HCT116 (cell line): ENCODE measurements at regions not wholly inside any gene's neighbourhood (a gene's known extent, or its start where the extent isn't known, plus 50 kb on each side); places are given as distances from the start of the nearest gene placed in this dataset.

Experiments used
- ATAC-seq: fragments of 200-7000 bp; cut with Tn5 transposase; 2 replicates; pipeline ENCODE4 v1.9.1; 2020; ENCODE audit warnings: mild to moderate bottlenecking, moderate library complexity
- BruUV-seq: library from RNA; stranded (reverse); fragments of 400-500 nt; replicated peaks from 2 replicates; lab custom pipeline; 2021; lab: Mats Ljungman, UMichigan
- CTCF ChIA-PET: fragments of 300-600 bp; sonication (Branson Sonifier 250); formaldehyde crosslinking; loops from one replicate; lab custom pipeline; 2021; ENCODE audit warnings: antibody characterized with exemption; lab: Charles Lee
- POLR2A ChIA-PET: fragments of 300-600, 350-600 bp; sonication (Branson Sonifier 250); formaldehyde crosslinking; loops from one replicate; lab custom pipeline; 2021; ENCODE audit warnings: antibody characterized with exemption; lab: Charles Lee
- RAD21 ChIA-PET, 2 experiments: fragments of 300-600 bp; sonication (Branson Sonifier 250); formaldehyde crosslinking; loops; one replicate each; lab custom pipeline; 2023; ENCODE audit warnings: low total read pairs in 2 of 2; ENCODE audit not compliant: uncharacterized antibody in 2 of 2, unreplicated experiment in 2 of 2, low non-redundant PET in 1 of 2; lab: Charles Lee
- DNase-seq: peaks from one replicate; pipeline ENCODE4 v3.0.0-alpha.2; 2010; ENCODE audit warnings: low read depth, low spot score
- H2AFZ ChIP-seq: fragments of 200-600 bp; shearing (Covaris generic), sonication (generic); 2 replicates; pipeline ENCODE4 v1.6.1; 2017; ENCODE audit warnings: low read depth, mixed run types, mixed read lengths, antibody characterized with exemption, low read length; ENCODE audit not compliant: poor library complexity, severe bottlenecking
- H3K27ac ChIP-seq: 2 replicates; pipeline ENCODE4 v1.5.1; 2012; ENCODE audit warnings: low read depth, low read length
- H3K27me3 ChIP-seq: fragments of 200-600 bp; sonication (generic); 2 replicates; pipeline ENCODE4 v1.6.1; 2016; ENCODE audit warnings: mixed run types, low read length, mixed read lengths; ENCODE audit not compliant: insufficient read depth
- H3K36me3 ChIP-seq, 2 experiments: fragments of 200-500 bp in 1 of 2; fragments of 200-600 bp in 1 of 2; sonication (Bioruptor generic) in 1 of 2; sonication (generic) in 1 of 2; 2 replicates each; pipeline versions ENCODE4 v1.5.1 to v1.6.1; 2014 to 2016; ENCODE audit warnings: low read length in 2 of 2, inconsistent platforms in 1 of 2, mixed read lengths in 1 of 2, mixed run types in 1 of 2; ENCODE audit not compliant: insufficient read depth in 2 of 2, control insufficient read depth in 1 of 2
- H3K4me1 ChIP-seq, 2 experiments: fragments of 200-600 bp in 1 of 2; sonication (generic) in 1 of 2; 2 replicates each; pipeline versions ENCODE4 v1.5.1 to v1.6.1; 2012 to 2017; ENCODE audit warnings: low read length in 2 of 2, inconsistent platforms in 1 of 2, mild to moderate bottlenecking in 1 of 2, mixed read lengths in 1 of 2, mixed run types in 1 of 2, moderate library complexity in 1 of 2; ENCODE audit not compliant: insufficient read depth in 2 of 2, control insufficient read depth in 1 of 2
- H3K4me2 ChIP-seq: fragments of 200-600 bp; sonication (generic); 2 replicates; pipeline ENCODE4 v1.6.1; 2017; ENCODE audit warnings: mixed run types, low read length, mixed read lengths
- H3K4me3 ChIP-seq, 2 experiments: fragments of 200-600 bp in 1 of 2; sonication (generic) in 1 of 2; replicated peaks in 1 of 2; 2 replicates each; pipeline ENCODE4 v1.5.1; 2011 to 2016; ENCODE audit warnings: low read length in 2 of 2, control low read depth in 1 of 2, low read depth in 1 of 2, mild to moderate bottlenecking in 1 of 2, mixed read lengths in 1 of 2, mixed run types in 1 of 2
- H3K79me2 ChIP-seq: fragments of 200-600 bp; sonication (generic); 2 replicates; pipeline ENCODE4 v1.6.1; 2017; ENCODE audit warnings: mild to moderate bottlenecking, mixed run types, low read length, moderate library complexity, mixed read lengths; ENCODE audit not compliant: insufficient read depth
- H3K9ac ChIP-seq: fragments of 200-600 bp; sonication (generic); 2 replicates; pipeline ENCODE4 v1.6.1; 2016; ENCODE audit warnings: low read length, mixed read lengths
- H3K9me2 ChIP-seq: fragments of 200-600 bp; sonication (generic), shearing (Covaris generic); 2 replicates; pipeline ENCODE4 v1.6.1; 2017; ENCODE audit warnings: mixed run types, mild to moderate bottlenecking, moderate library complexity; ENCODE audit not compliant: insufficient read depth
- H3K9me3 ChIP-seq, 2 experiments: fragments of 200-500 bp in 1 of 2; fragments of 200-600 bp in 1 of 2; sonication (Bioruptor generic) in 1 of 2; sonication (generic) in 1 of 2; 2 replicates each; pipeline ENCODE4 v1.6.1; 2014 to 2017; ENCODE audit warnings: low read length in 2 of 2, mixed read lengths in 2 of 2, inconsistent platforms in 1 of 2, low read depth in 1 of 2, mild to moderate bottlenecking in 1 of 2, mixed run types in 1 of 2, moderate library complexity in 1 of 2; ENCODE audit not compliant: control insufficient read depth in 1 of 2, insufficient read depth in 1 of 2
- H4K20me1 ChIP-seq: fragments of 200-600 bp; sonication (generic), shearing (Covaris generic); 2 replicates; pipeline ENCODE4 v1.6.1; 2017; ENCODE audit warnings: mixed run types, mild to moderate bottlenecking, moderate library complexity; ENCODE audit not compliant: insufficient read depth
- CBX3 ChIP-seq: IDR thresholded peaks from 2 replicates; pipeline ENCODE4 v1.6.1; 2012; ENCODE audit warnings: low read depth
- CEBPB ChIP-seq: IDR thresholded peaks from 2 replicates; pipeline ENCODE4 v1.6.1; 2012; ENCODE audit warnings: low read depth
- EGR1 ChIP-seq: IDR thresholded peaks from 2 replicates; pipeline ENCODE4 v1.6.1; 2012; ENCODE audit warnings: low read depth
- ELF1 ChIP-seq: IDR thresholded peaks from 2 replicates; pipeline ENCODE4 v1.6.1; 2012; ENCODE audit warnings: low read depth, borderline replicate concordance
- EZH2 ChIP-seq: fragments of 200-600 bp; sonication (generic); IDR thresholded peaks from 2 replicates; pipeline ENCODE4 v1.6.1; 2017; ENCODE audit warnings: antibody characterized with exemption, mixed run types
- FOSL1 ChIP-seq: IDR thresholded peaks from 2 replicates; pipeline ENCODE4 v1.6.1; 2012; ENCODE audit warnings: low read depth
- POLR2A ChIP-seq: IDR thresholded peaks from 2 replicates; pipeline ENCODE4 v1.7.0; 2011; ENCODE audit warnings: borderline replicate concordance; ENCODE audit not compliant: insufficient read depth, insufficient read length; ENCODE audit errors: extremely low read depth
- POLR2AphosphoS5 ChIP-seq: IDR thresholded peaks from 2 replicates; pipeline ENCODE4 v1.6.1; 2011; ENCODE audit warnings: mild to moderate bottlenecking, low read depth, low read length, moderate library complexity
- RAD21 ChIP-seq: IDR thresholded peaks from 2 replicates; pipeline ENCODE4 v1.6.1; 2012; ENCODE audit warnings: low read depth, mild to moderate bottlenecking
- SRF ChIP-seq: IDR thresholded peaks from 2 replicates; pipeline ENCODE4 v1.6.1; 2012; ENCODE audit warnings: low read depth
- TCF7L2 ChIP-seq: IDR thresholded peaks from 2 replicates; pipeline ENCODE4 v1.7.0; 2011; ENCODE audit warnings: borderline replicate concordance, inconsistent platforms; ENCODE audit not compliant: insufficient read depth, insufficient read length; ENCODE audit errors: extremely low read depth
- YY1 ChIP-seq: IDR thresholded peaks from 2 replicates; pipeline ENCODE4 v1.6.1; 2011; ENCODE audit warnings: low read length, low read depth, moderate library complexity, mild to moderate bottlenecking; ENCODE audit not compliant: insufficient replicate concordance; ENCODE audit errors: extremely low read depth
- ZNF274 ChIP-seq: fragments of 200-500 bp; sonication (Bioruptor generic); IDR thresholded peaks from 2 replicates; pipeline ENCODE4 v1.6.1; 2014; ENCODE audit warnings: mild to moderate bottlenecking, low read depth, low read length, inconsistent platforms
- intact Hi-C: fragments of 100-400 bp; cut with micrococcal nuclease; formaldehyde crosslinking; loops from 2 replicates; pipeline ENCODE4 v1.10.0; 2022
- TF ChIP-seq, protein P1 (sequence below): IDR thresholded peaks from 2 replicates; pipeline ENCODE4 v1.6.1; 2012; ENCODE audit warnings: low read depth
- TF ChIP-seq, protein P2 (sequence below): IDR thresholded peaks from 2 replicates; pipeline ENCODE4 v1.6.1; 2012
- TF ChIP-seq, protein P3 (sequence below): IDR thresholded peaks from 2 replicates; pipeline ENCODE4 v1.6.1; 2012
- TF ChIP-seq, protein P4 (sequence below), 3 experiments: fragments of 200-600 bp in 1 of 3; sonication (generic) in 1 of 3; IDR thresholded peaks in 2 of 3; conservative IDR thresholded peaks in 1 of 3; 2 replicates each; pipeline ENCODE4 v1.5.1; 2012 to 2017; ENCODE audit warnings: low read depth in 2 of 3, low read length in 2 of 3, antibody characterized with exemption in 1 of 3, borderline replicate concordance in 1 of 3, control low read depth in 1 of 3, mild to moderate bottlenecking in 1 of 3, mixed read lengths in 1 of 3, mixed run types in 1 of 3, moderate library complexity in 1 of 3; ENCODE audit not compliant: insufficient read depth in 1 of 3

DNA sequence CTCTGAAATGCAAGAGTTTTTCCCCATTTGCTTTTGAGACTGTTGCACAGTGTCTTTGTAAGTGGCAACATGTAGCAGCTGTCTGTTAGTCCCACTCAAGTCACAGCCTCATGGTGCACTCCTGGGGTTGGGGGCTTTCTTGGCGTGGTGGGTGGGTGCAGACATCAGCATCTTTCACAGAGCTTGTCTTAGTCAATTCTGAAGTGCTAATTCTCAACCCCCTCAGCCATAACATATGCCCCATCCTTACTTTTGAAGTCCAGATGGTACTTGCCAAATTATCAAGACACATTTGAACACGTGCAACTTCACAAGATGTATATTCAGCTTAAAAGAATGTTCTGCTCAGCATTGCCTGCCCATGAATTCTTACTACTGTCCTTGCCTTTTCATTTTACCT, 87.1 kb downstream of the VCAM1 start:
- no peaks in the 10 kb centered on the region for H4K20me1 ChIP-seq
- RAD21 ChIA-PET = no interaction called here
- intact Hi-C loops = no loop called here
- H3K4me3 ChIP-seq = no peak overlapping the region
- POLR2A ChIA-PET = no interaction called here
- CTCF ChIA-PET = no interaction called here
- no peak overlapping the region for H2AFZ ChIP-seq
- ATAC-seq (no peak), DNase-seq (no peak)
- TF ChIP-seq CEBPB = no peak
- TF ChIP-seq EZH2 = no peak
- TF ChIP-seq POLR2A = no peak
- no peak for TF ChIP-seq YY1
- TF ChIP-seq SRF = no peak
- H3K36me3 ChIP-seq = no peaks in the 10 kb centered on the region
- H3K4me2 ChIP-seq = no peak overlapping the region
- no peaks in the 10 kb centered on the region for H3K79me2 ChIP-seq
- H3K4me1 ChIP-seq = no peaks in the 10 kb centered on the region
- no peaks in the 10 kb centered on the region for H3K9me2 ChIP-seq
- H3K9ac ChIP-seq = no peak overlapping the region
- no TSS peak for BruUV-seq
- no peaks in the 10 kb centered on the region for H3K9me3 ChIP-seq
- H3K27me3 ChIP-seq = no peaks in the 10 kb centered on the region
- H3K27ac ChIP-seq = no peak overlapping the region

DNA sequence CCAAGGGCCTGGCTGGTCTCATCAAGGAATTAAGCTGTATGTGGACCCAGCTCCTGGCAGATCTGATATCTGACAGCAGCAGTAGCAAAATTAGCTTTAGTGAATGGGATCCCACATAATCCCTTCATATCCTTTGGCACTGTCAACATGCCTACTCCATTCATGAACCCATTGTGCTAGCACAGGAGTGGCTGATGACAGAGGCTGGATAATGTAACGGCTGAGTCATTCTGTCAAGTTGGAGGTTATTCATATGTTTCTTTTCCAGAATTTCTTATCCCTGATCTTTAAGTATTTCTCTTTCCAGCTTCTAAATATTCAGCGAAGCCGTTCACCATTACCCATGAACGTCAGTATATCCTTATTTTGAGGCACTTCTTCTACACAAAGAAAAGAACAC, 84.3 kb downstream of the EXTL2 start:
- ChIA-PET RAD21 (no interaction called here), POLR2A (no interaction called here), CTCF (no interaction called here)
- Histone ChIP-seq H3K4me3 (no peak overlapping the region), H3K4me2 (no peak overlapping the region), H3K27me3 (no peaks in the 10 kb centered on the region), H3K79me2 (no peaks in the 10 kb centered on the region), H3K9ac (no peak overlapping the region), H3K4me1 (no peaks in the 10 kb centered on the region), H2AFZ (no peak overlapping the region), H3K27ac (no peak overlapping the region), H4K20me1 (no peaks in the 10 kb centered on the region), H3K36me3 (no peaks in the 10 kb centered on the region), H3K9me3 (no peaks in the 10 kb centered on the region), H3K9me2 (no peaks in the 10 kb centered on the region)
- no TSS peak for BruUV-seq
- intact Hi-C loops = no loop called here
- no peak for DNase-seq
- no peak for ATAC-seq
- TF ChIP-seq ELF1 (no peak), FOSL1 (no peak), CEBPB (no peak), TCF7L2 (no peak), ZNF274 (no peak), CBX3 (no peak), POLR2AphosphoS5 (no peak), RAD21 (no peak), EGR1 (no peak), YY1 (no peak)
- TF ChIP-seq, protein P1, sequence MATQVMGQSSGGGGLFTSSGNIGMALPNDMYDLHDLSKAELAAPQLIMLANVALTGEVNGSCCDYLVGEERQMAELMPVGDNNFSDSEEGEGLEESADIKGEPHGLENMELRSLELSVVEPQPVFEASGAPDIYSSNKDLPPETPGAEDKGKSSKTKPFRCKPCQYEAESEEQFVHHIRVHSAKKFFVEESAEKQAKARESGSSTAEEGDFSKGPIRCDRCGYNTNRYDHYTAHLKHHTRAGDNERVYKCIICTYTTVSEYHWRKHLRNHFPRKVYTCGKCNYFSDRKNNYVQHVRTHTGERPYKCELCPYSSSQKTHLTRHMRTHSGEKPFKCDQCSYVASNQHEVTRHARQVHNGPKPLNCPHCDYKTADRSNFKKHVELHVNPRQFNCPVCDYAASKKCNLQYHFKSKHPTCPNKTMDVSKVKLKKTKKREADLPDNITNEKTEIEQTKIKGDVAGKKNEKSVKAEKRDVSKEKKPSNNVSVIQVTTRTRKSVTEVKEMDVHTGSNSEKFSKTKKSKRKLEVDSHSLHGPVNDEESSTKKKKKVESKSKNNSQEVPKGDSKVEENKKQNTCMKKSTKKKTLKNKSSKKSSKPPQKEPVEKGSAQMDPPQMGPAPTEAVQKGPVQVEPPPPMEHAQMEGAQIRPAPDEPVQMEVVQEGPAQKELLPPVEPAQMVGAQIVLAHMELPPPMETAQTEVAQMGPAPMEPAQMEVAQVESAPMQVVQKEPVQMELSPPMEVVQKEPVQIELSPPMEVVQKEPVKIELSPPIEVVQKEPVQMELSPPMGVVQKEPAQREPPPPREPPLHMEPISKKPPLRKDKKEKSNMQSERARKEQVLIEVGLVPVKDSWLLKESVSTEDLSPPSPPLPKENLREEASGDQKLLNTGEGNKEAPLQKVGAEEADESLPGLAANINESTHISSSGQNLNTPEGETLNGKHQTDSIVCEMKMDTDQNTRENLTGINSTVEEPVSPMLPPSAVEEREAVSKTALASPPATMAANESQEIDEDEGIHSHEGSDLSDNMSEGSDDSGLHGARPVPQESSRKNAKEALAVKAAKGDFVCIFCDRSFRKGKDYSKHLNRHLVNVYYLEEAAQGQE = no peak
- TF ChIP-seq, protein P2, sequence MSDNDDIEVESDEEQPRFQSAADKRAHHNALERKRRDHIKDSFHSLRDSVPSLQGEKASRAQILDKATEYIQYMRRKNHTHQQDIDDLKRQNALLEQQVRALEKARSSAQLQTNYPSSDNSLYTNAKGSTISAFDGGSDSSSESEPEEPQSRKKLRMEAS = no peak
- TF ChIP-seq, protein P3, sequence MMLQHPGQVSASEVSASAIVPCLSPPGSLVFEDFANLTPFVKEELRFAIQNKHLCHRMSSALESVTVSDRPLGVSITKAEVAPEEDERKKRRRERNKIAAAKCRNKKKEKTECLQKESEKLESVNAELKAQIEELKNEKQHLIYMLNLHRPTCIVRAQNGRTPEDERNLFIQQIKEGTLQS = no peak
- TF ChIP-seq, protein P4, sequence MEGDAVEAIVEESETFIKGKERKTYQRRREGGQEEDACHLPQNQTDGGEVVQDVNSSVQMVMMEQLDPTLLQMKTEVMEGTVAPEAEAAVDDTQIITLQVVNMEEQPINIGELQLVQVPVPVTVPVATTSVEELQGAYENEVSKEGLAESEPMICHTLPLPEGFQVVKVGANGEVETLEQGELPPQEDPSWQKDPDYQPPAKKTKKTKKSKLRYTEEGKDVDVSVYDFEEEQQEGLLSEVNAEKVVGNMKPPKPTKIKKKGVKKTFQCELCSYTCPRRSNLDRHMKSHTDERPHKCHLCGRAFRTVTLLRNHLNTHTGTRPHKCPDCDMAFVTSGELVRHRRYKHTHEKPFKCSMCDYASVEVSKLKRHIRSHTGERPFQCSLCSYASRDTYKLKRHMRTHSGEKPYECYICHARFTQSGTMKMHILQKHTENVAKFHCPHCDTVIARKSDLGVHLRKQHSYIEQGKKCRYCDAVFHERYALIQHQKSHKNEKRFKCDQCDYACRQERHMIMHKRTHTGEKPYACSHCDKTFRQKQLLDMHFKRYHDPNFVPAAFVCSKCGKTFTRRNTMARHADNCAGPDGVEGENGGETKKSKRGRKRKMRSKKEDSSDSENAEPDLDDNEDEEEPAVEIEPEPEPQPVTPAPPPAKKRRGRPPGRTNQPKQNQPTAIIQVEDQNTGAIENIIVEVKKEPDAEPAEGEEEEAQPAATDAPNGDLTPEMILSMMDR (IDR thresholded peaks at IDR 0.05 in 2 of 3, conservative IDR thresholded peaks at IDR 0.05 in 1 of 3; ENCODE audit: borderline replicate concordance in 1 of 3, insufficient read depth in 1 of 3, low read depth in 2 of 3, low read length in 2 of 3) = no peak
